ENCODE measurements at regions not wholly inside any gene's neighbourhood (a gene's known extent, or its start where the extent isn't known, plus 50 kb on each side); places are given as distances from the start of the nearest gene placed in this dataset.
"Not testable (repeated sequence)": the region's sequence is repeated elsewhere in the genome, so short reads cannot be mapped to it uniquely, and the experiment has no call there.

- TF ChIP-seq, protein P1, sequence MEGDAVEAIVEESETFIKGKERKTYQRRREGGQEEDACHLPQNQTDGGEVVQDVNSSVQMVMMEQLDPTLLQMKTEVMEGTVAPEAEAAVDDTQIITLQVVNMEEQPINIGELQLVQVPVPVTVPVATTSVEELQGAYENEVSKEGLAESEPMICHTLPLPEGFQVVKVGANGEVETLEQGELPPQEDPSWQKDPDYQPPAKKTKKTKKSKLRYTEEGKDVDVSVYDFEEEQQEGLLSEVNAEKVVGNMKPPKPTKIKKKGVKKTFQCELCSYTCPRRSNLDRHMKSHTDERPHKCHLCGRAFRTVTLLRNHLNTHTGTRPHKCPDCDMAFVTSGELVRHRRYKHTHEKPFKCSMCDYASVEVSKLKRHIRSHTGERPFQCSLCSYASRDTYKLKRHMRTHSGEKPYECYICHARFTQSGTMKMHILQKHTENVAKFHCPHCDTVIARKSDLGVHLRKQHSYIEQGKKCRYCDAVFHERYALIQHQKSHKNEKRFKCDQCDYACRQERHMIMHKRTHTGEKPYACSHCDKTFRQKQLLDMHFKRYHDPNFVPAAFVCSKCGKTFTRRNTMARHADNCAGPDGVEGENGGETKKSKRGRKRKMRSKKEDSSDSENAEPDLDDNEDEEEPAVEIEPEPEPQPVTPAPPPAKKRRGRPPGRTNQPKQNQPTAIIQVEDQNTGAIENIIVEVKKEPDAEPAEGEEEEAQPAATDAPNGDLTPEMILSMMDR (conservative IDR thresholded peaks at IDR 0.05) = not testable (repeated sequence)
- not testable (repeated sequence) for TF ChIP-seq ZFX (IDR thresholded peaks at IDR 0.05)
Measured at GRCh38 chr9:42338275-42338674, 154.8 kb downstream of the SPATA31A6 start.
